GM12891 (cell line): ENCODE measurements at regions not wholly inside any gene's neighbourhood (a gene's known extent, or its start where the extent isn't known, plus 50 kb on each side); places are given as distances from the start of the nearest gene placed in this dataset.
A peak's percentile ranks its signal among the peaks of the same experiment; 100 is the strongest.

Experiments
- DNase-seq: peaks from one replicate; pipeline ENCODE4 v3.0.0; 2011; ENCODE audit warnings: low spot score; ENCODE audit not compliant: insufficient read length
- FAIRE-seq: peaks from 2 replicates; lab custom pipeline; 2011; peaks lifted over from hg19 to GRCh38; lab: Jason Lieb, UNC
- PAX5 ChIP-seq: IDR thresholded peaks from 2 replicates; pipeline ENCODE4 v1.6.1; 2011; ENCODE audit warnings: low read length, moderate library complexity, mild to moderate bottlenecking; ENCODE audit not compliant: insufficient read depth, severe bottlenecking
- POLR2A ChIP-seq: IDR thresholded peaks from 2 replicates; pipeline ENCODE4 v1.6.1; 2011; ENCODE audit warnings: low read depth, low read length, control low read depth
- POLR2AphosphoS5 ChIP-seq: IDR thresholded peaks from 2 replicates; pipeline ENCODE4 v1.6.1; 2011; ENCODE audit warnings: low read depth, low read length, control low read depth
- POU2F2 ChIP-seq: IDR thresholded peaks from 2 replicates; pipeline ENCODE4 v1.6.1; 2011; ENCODE audit warnings: low read depth, mild to moderate bottlenecking, control low read depth, low read length, moderate library complexity
- SPI1 ChIP-seq: IDR thresholded peaks from 2 replicates; pipeline ENCODE4 v1.6.1; 2011; ENCODE audit warnings: low read depth, low read length, control low read depth
- TAF1 ChIP-seq: IDR thresholded peaks from 2 replicates; pipeline ENCODE4 v1.6.1; 2011; ENCODE audit warnings: low read depth, low read length, control low read depth

GRCh38 chr20:24212494-24212893, 223.9 kb upstream of the GGTLC1 start:
- TF ChIP-seq POLR2AphosphoS5 (no peak), SPI1 (no peak), TAF1 (no peak), POU2F2 (no peak), POLR2A (no peak), PAX5 (no peak)
- no peak for FAIRE-seq
- no peak for DNase-seq

- TF ChIP-seq PAX5 (no peak), POLR2AphosphoS5 (no peak), POLR2A (no peak), TAF1 (no peak), POU2F2 (no peak)
- FAIRE-seq (no peak), DNase-seq (no peak)
Observed at GRCh38 chr20:24211972-24212371, 223.4 kb upstream of the GGTLC1 start.

- TF ChIP-seq TAF1 (no peak), POLR2A (no peak), POU2F2 (no peak), SPI1 (no peak), PAX5 (no peak), POLR2AphosphoS5 (no peak)
- FAIRE-seq (no peak), DNase-seq (no peak)
Observed at GRCh38 chr20:24210356-24210755, 221.8 kb upstream of the GGTLC1 start.

- FAIRE-seq, result no peak
- no peak for TF ChIP-seq PAX5
- DNase-seq, result no peak
Observed at GRCh38 chr20:24208652-24209051, 220.1 kb upstream of the GGTLC1 start.

- peak; percentile 51 for FAIRE-seq
- DNase-seq, result no peak
- TF ChIP-seq POU2F2, result no peak
- TF ChIP-seq SPI1, result no peak
- no peak for TF ChIP-seq TAF1
- no peak for TF ChIP-seq PAX5
- no peak for TF ChIP-seq POLR2AphosphoS5
- no peak for TF ChIP-seq POLR2A
Observed at GRCh38 chr20:24207803-24208300, 219.3 kb upstream of the GGTLC1 start.

- DNase-seq, result no peak
- TF ChIP-seq SPI1 (no peak), POU2F2 (no peak), POLR2AphosphoS5 (no peak)
- FAIRE-seq, result no peak
Observed at GRCh38 chr20:24206995-24207394, 218.4 kb upstream of the GGTLC1 start.

- TF ChIP-seq PAX5 (no peak), POLR2A (no peak), SPI1 (no peak), POLR2AphosphoS5 (no peak), TAF1 (no peak), POU2F2 (no peak)
- no peak for FAIRE-seq
- DNase-seq, result no peak
Observed at GRCh38 chr20:24203526-24204183, 215.1 kb upstream of the GGTLC1 start.

- DNase-seq (no peak), FAIRE-seq (no peak)
- TF ChIP-seq POLR2AphosphoS5, result no peak
- TF ChIP-seq TAF1, result no peak
- TF ChIP-seq SPI1, result no peak
- TF ChIP-seq POU2F2, result no peak
- TF ChIP-seq PAX5, result no peak
- no peak for TF ChIP-seq POLR2A
Observed at GRCh38 chr20:24199501-24199900, 210.9 kb upstream of the GGTLC1 start.

GRCh38 chr20:24194143-24194542, 205.6 kb upstream of the GGTLC1 start:
- no peak for TF ChIP-seq POLR2A
- no peak for FAIRE-seq

GRCh38 chr20:24190905-24191304, 202.3 kb upstream of the GGTLC1 start:
- DNase-seq, result no peak
- no peak for TF ChIP-seq POLR2A
- no peak for FAIRE-seq

More at GRCh38 chr20:24194143-24194542, 205.6 kb upstream of the GGTLC1 start:
- no peak for DNase-seq

- DNase-seq, result no peak
Observed at GRCh38 chr20:24185791-24186190, 197.2 kb upstream of the GGTLC1 start.

More at GRCh38 chr20:24185791-24186190, 197.2 kb upstream of the GGTLC1 start:
- no peak for TF ChIP-seq POLR2A
- TF ChIP-seq SPI1, result no peak
- TF ChIP-seq POU2F2, result no peak
- TF ChIP-seq POLR2AphosphoS5, result no peak
- TF ChIP-seq PAX5, result no peak
- no peak for TF ChIP-seq TAF1
- no peak for FAIRE-seq
